CD4-positive, CD25-positive, alpha-beta regulatory T cell (primary cell): ENCODE measurements at regions not wholly inside any gene's neighbourhood (a gene's known extent, or its start where the extent isn't known, plus 50 kb on each side); places are given as distances from the start of the nearest gene placed in this dataset.

Source experiments
- ATAC-seq, 2 donors: fragments of 150-1000 bp; cut with Tn5 transposase; one replicate each; pipeline ENCODE4 v1.10.0; 2021; ENCODE audit warnings: low read depth in 2 of 2, moderate number of reproducible peaks in 2 of 2, moderate library complexity in 1 of 2
- DNase-seq, 3 donors: peaks; one replicate each; pipeline versions ENCODE4 v3.0.0 to v3.0.0-alpha.2; 2012 to 2022; ENCODE audit warnings: mixed read lengths in 1 of 3
- H3K27ac ChIP-seq: one replicate; pipeline ENCODE4 v1.7.0; 2013; ENCODE audit warnings: mild to moderate bottlenecking, low read length; ENCODE audit not compliant: insufficient read depth, poor library complexity, severe bottlenecking
- H3K27me3 ChIP-seq: one replicate; pipeline ENCODE4 v1.7.0; 2013; ENCODE audit warnings: low read length; ENCODE audit not compliant: control insufficient read depth, insufficient read depth
- H3K36me3 ChIP-seq: one replicate; pipeline ENCODE4 v1.7.0; 2013; ENCODE audit warnings: mild to moderate bottlenecking, low read length, moderate library complexity; ENCODE audit not compliant: control insufficient read depth, insufficient read depth
- H3K4me1 ChIP-seq: 2 replicates; pipeline ENCODE4 v1.7.0; 2013; ENCODE audit warnings: mild to moderate bottlenecking, low read length; ENCODE audit not compliant: insufficient read depth, control insufficient read depth, poor library complexity, severe bottlenecking
- H3K4me3 ChIP-seq: one replicate; pipeline ENCODE4 v1.7.0; 2013; ENCODE audit warnings: low read depth, mild to moderate bottlenecking, low read length, moderate library complexity
- H3K9me3 ChIP-seq, 2 experiments: 1 replicate in 1 of 2; 2 replicates in 1 of 2; pipeline ENCODE4 v1.7.0; 2013; ENCODE audit warnings: low read length in 2 of 2, mild to moderate bottlenecking in 1 of 2, moderate library complexity in 1 of 2; ENCODE audit not compliant: control insufficient read depth in 2 of 2
- H3K27ac Mint-ChIP-seq, 3 donors: one replicate each; pipeline ENCODE4 v1.8.0; 2020 to 2022; ENCODE audit warnings: mild to moderate bottlenecking in 3 of 3, mixed read lengths in 3 of 3, moderate library complexity in 2 of 3
- H3K27me3 Mint-ChIP-seq: one replicate; pipeline ENCODE4 v1.8.0; 2022; ENCODE audit warnings: mild to moderate bottlenecking, mixed read lengths
- H3K36me3 Mint-ChIP-seq: one replicate; pipeline ENCODE4 v1.8.0; 2020; ENCODE audit warnings: mixed read lengths
- H3K4me1 Mint-ChIP-seq, 4 donors: one replicate each; pipeline ENCODE4 v1.8.0; 2020 to 2022; ENCODE audit warnings: mixed read lengths in 4 of 4, mild to moderate bottlenecking in 1 of 4
- H3K4me3 Mint-ChIP-seq, 4 donors: one replicate each; pipeline ENCODE4 v1.8.0; 2020 to 2022; ENCODE audit warnings: mild to moderate bottlenecking in 4 of 4, mixed read lengths in 4 of 4, moderate library complexity in 3 of 4
- H3K9me3 Mint-ChIP-seq, 7 donors: one replicate each; pipeline ENCODE4 v1.8.0; 2020 to 2022; ENCODE audit warnings: mixed read lengths in 7 of 7, mild to moderate bottlenecking in 3 of 7, moderate library complexity in 2 of 7

GRCh38 chr13:30565658-30566057 is 52.1 kb upstream of the USPL1 start:
- H3K27me3 ChIP-seq: no peaks in the 10 kb centered on the region
- no peaks in the 10 kb centered on the region for H3K9me3 ChIP-seq
- peaks cover under 1% of the 10 kb centered on the region for H3K4me1 ChIP-seq
- H3K36me3 ChIP-seq: no peaks in the 10 kb centered on the region
- no peak overlapping the region for H3K27ac ChIP-seq
- ATAC-seq (no peak), DNase-seq (no peak)
- Mint-ChIP-seq H3K9me3 (no peaks in the 10 kb centered on the region), H3K4me3 (no peak overlapping the region), H3K4me1 (peaks cover 0 to 10% (median 2%) of the 10 kb centered on the region in 4 donors), H3K36me3 (no peaks in the 10 kb centered on the region), H3K27ac (no peak overlapping the region), H3K27me3 (peaks cover 10% of the 10 kb centered on the region)
- H3K4me3 ChIP-seq: no peak overlapping the region

GRCh38 chr13:30567072-30567471 is 50.6 kb upstream of the USPL1 start:
- no peaks in the 10 kb centered on the region for H3K36me3 Mint-ChIP-seq
- Histone ChIP-seq H3K36me3 (no peaks in the 10 kb centered on the region), H3K27ac (no peak overlapping the region), H3K9me3 (no peaks in the 10 kb centered on the region), H3K4me1 (peaks cover 7% of the 10 kb centered on the region), H3K4me3 (no peak overlapping the region), H3K27me3 (no peaks in the 10 kb centered on the region)
- ATAC-seq (no peak), DNase-seq (no peak)
- peaks cover 3 to 15% (median 5%) of the 10 kb centered on the region in 4 donors for H3K4me1 Mint-ChIP-seq
- no peak overlapping the region for H3K4me3 Mint-ChIP-seq
- no peaks in the 10 kb centered on the region for H3K27me3 Mint-ChIP-seq
- no peak overlapping the region for H3K27ac Mint-ChIP-seq
- no peaks in the 10 kb centered on the region for H3K9me3 Mint-ChIP-seq
